ENCODE measurements at regions not wholly inside any gene's neighbourhood (a gene's known extent, or its start where the extent isn't known, plus 50 kb on each side); places are given as distances from the start of the nearest gene placed in this dataset.

DNA sequence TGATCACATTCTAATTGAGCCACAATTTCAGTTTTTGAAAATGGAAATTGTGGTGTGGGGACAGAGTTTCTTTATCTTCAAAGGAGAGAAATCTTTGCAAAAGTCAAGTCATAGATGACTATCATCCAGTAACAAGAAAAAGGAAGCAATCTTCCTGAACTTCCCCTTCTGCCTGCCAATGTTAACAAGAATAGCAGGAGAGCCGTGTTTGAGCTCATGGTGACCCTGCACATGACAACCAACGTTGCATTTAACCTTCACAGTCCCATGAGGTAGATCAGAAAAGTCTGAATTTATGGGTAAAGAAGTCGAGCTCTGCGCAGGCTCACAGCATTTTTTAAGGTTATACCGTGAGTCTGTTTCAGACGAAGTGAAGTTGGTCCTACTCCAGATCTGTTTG lies 454.9 kb downstream of the LPIN1 start:
- no peaks in the 10 kb centered on the region for H3K27me3 ChIP-seq (ENCODE audit: insufficient read depth, low read length)
- TF ChIP-seq, protein P1, sequence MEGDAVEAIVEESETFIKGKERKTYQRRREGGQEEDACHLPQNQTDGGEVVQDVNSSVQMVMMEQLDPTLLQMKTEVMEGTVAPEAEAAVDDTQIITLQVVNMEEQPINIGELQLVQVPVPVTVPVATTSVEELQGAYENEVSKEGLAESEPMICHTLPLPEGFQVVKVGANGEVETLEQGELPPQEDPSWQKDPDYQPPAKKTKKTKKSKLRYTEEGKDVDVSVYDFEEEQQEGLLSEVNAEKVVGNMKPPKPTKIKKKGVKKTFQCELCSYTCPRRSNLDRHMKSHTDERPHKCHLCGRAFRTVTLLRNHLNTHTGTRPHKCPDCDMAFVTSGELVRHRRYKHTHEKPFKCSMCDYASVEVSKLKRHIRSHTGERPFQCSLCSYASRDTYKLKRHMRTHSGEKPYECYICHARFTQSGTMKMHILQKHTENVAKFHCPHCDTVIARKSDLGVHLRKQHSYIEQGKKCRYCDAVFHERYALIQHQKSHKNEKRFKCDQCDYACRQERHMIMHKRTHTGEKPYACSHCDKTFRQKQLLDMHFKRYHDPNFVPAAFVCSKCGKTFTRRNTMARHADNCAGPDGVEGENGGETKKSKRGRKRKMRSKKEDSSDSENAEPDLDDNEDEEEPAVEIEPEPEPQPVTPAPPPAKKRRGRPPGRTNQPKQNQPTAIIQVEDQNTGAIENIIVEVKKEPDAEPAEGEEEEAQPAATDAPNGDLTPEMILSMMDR (IDR thresholded peaks at IDR 0.05; ENCODE audit: extremely low read depth, low read depth, low read length): no peak
- H3K4me1 ChIP-seq (ENCODE audit: insufficient read depth, low read length): peaks cover 11% of the 10 kb centered on the region
- no peaks in the 10 kb centered on the region for H4K20me1 ChIP-seq (ENCODE audit: insufficient read depth, low read length)
- no peaks in the 10 kb centered on the region for H3K36me3 ChIP-seq (ENCODE audit: insufficient read depth, low read length)
- no peaks in the 10 kb centered on the region for H3K9me3 ChIP-seq (ENCODE audit: low read depth, low read length)
- no peaks in the 10 kb centered on the region for H3K79me2 ChIP-seq (ENCODE audit: insufficient read depth, low read length)
- H3K4me2 ChIP-seq (ENCODE audit: insufficient read depth, low read length): no peak overlapping the region
- H3K27ac ChIP-seq (ENCODE audit: low read depth, low read length): no peak overlapping the region
- H3K4me3 ChIP-seq (ENCODE audit: insufficient read depth, low read length): no peak overlapping the region
- no peak overlapping the region for H2AFZ ChIP-seq (ENCODE audit: low read length)
- no peak for DNase-seq (ENCODE audit: insufficient read length, low spot score, missing footprints)

DNA sequence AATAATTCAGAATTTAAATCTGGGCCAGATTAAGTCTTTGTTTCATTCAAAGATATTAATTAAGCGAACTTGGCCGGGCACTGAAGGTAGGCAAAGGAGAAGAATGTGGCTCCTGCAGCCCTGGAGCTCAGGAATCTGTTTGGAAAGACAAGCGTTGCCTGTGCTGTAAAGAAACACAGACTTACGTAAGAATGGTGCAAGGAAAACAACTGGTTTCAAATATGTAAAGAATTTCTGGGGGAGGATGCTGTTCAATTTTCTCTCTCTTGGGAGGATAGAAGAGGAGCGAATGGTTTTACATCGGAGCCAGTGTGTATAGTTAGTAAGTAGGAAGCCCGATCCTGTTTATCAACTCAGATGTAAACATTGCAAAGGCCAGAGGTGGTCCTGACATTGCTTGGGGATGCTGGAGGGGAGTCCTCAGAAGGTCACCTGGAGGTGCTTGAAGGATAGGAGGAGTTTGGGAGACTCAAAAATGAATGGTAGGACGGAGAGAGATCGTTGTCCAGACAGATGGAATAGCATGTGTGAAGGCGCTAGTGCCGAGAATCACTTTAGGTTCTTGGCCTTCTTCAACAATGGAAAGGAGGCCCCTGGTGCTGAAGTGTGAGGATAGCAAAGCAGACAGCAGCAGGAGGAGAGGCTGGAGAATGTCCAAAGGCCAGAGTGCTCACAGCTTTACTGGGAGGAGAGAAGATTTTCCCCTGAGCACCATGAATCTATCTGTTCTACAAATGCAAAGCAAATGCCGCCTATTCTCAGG lies 456.1 kb downstream of the LPIN1 start:
- no peaks in the 10 kb centered on the region for H3K27me3 ChIP-seq (ENCODE audit: insufficient read depth, low read length)
- TF ChIP-seq, protein P1 (IDR thresholded peaks at IDR 0.05; ENCODE audit: extremely low read depth, low read depth, low read length): no peak
- H3K4me2 ChIP-seq (ENCODE audit: insufficient read depth, low read length): peak overlapping the region; percentile 70
- H4K20me1 ChIP-seq (ENCODE audit: insufficient read depth, low read length): no peaks in the 10 kb centered on the region
- H3K27ac ChIP-seq (ENCODE audit: low read depth, low read length): no peak overlapping the region
- peak overlapping the region; percentile 33 for H2AFZ ChIP-seq (ENCODE audit: low read length)
- no peak for DNase-seq (ENCODE audit: insufficient read length, low spot score, missing footprints)
- peak overlapping the region; percentile 38 for H3K4me3 ChIP-seq (ENCODE audit: insufficient read depth, low read length)
- H3K79me2 ChIP-seq (ENCODE audit: insufficient read depth, low read length): no peaks in the 10 kb centered on the region
- peaks cover 11% of the 10 kb centered on the region for H3K4me1 ChIP-seq (ENCODE audit: insufficient read depth, low read length)
- no peaks in the 10 kb centered on the region for H3K9me3 ChIP-seq (ENCODE audit: low read depth, low read length)
- no peaks in the 10 kb centered on the region for H3K36me3 ChIP-seq (ENCODE audit: insufficient read depth, low read length)

DNA sequence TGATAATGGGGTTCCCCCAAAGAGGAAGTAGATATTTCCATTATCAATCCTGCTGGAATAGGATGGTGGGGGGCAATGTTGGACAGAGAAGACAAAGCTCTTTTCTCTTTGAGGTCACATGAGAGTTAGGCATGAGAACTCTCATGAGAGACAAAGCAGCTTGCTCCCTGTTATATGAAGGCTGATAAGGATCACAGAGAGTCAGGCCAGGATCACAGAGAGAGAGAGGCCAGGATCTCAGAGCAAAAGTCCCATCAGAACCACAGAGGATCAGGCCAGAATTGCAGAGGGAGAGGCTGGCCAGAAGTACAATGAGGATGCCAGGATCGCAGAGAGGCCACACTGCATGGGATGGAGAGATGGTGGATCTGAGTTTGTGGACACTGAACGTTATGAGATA lies 457.1 kb downstream of the LPIN1 start:
- Histone ChIP-seq H3K4me3 (ENCODE audit: insufficient read depth, low read length) (no peak overlapping the region), H2AFZ (ENCODE audit: low read length) (no peak overlapping the region), H3K79me2 (ENCODE audit: insufficient read depth, low read length) (no peaks in the 10 kb centered on the region), H3K4me1 (ENCODE audit: insufficient read depth, low read length) (peaks cover 11% of the 10 kb centered on the region), H4K20me1 (ENCODE audit: insufficient read depth, low read length) (no peaks in the 10 kb centered on the region), H3K36me3 (ENCODE audit: insufficient read depth, low read length) (no peaks in the 10 kb centered on the region), H3K9me3 (ENCODE audit: low read depth, low read length) (no peaks in the 10 kb centered on the region), H3K4me2 (ENCODE audit: insufficient read depth, low read length) (no peak overlapping the region), H3K27ac (ENCODE audit: low read depth, low read length) (no peak overlapping the region), H3K27me3 (ENCODE audit: insufficient read depth, low read length) (no peaks in the 10 kb centered on the region)
- DNase-seq (ENCODE audit: insufficient read length, low spot score, missing footprints): no peak
- TF ChIP-seq, protein P1 (IDR thresholded peaks at IDR 0.05; ENCODE audit: extremely low read depth, low read depth, low read length): no peak

DNA sequence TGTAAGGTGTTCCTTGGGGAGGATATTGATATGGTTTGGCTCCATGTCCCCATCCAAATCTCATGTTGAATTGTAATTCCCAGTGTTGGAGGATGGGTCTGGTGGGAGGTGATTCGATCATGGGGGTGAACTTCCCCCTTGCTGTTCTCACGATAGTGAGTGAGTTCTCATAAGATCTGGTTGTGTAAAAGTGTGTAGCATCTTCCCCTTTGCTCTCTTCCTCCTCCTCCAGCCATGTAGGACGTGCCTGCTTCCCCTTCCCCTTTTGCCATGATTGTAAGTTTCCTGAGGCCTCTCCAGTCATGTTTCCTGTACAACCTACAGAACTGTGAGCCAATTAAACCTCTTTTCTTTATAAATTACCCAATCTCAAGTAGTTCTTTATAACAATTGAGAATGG lies 458.7 kb downstream of the LPIN1 start:
- Histone ChIP-seq H3K79me2 (ENCODE audit: insufficient read depth, low read length) (no peaks in the 10 kb centered on the region), H3K27ac (ENCODE audit: low read depth, low read length) (no peak overlapping the region), H3K27me3 (ENCODE audit: insufficient read depth, low read length) (no peaks in the 10 kb centered on the region), H3K4me2 (ENCODE audit: insufficient read depth, low read length) (no peak overlapping the region), H3K4me3 (ENCODE audit: insufficient read depth, low read length) (no peak overlapping the region), H2AFZ (ENCODE audit: low read length) (no peak overlapping the region), H4K20me1 (ENCODE audit: insufficient read depth, low read length) (no peaks in the 10 kb centered on the region), H3K9me3 (ENCODE audit: low read depth, low read length) (no peaks in the 10 kb centered on the region), H3K36me3 (ENCODE audit: insufficient read depth, low read length) (no peaks in the 10 kb centered on the region), H3K4me1 (ENCODE audit: insufficient read depth, low read length) (peaks cover 11% of the 10 kb centered on the region)
- TF ChIP-seq, protein P1 (IDR thresholded peaks at IDR 0.05; ENCODE audit: extremely low read depth, low read depth, low read length): no peak
- DNase-seq (ENCODE audit: insufficient read length, low spot score, missing footprints): no peak
